ENCODE measurements at regions not wholly inside any gene's neighbourhood (a gene's known extent, or its start where the extent isn't known, plus 50 kb on each side); places are given as distances from the start of the nearest gene placed in this dataset.
"Not testable (repeated sequence)": the region's sequence is repeated elsewhere in the genome, so short reads cannot be mapped to it uniquely, and the experiment has no call there.

- H3K27me3 ChIP-seq (ENCODE audit: control insufficient read depth in 1 of 2, insufficient read depth in 2 of 2, low read length in 2 of 2); H3K27ac ChIP-seq (ENCODE audit: low read depth, low read length); H3K36me3 ChIP-seq (ENCODE audit: insufficient read depth, low read length); H3K9ac ChIP-seq (ENCODE audit: low read length); H3K4me1 ChIP-seq (ENCODE audit: insufficient read depth, low read length); H3K4me3 ChIP-seq (ENCODE audit: low read depth in 1 of 2, low read length in 2 of 2); H3K9me3 ChIP-seq (ENCODE audit: low read length): not testable (repeated sequence)
These were observed 53.9 kb downstream of the CDRT15L2 start for GRCh38 chr17:20633268-20634059.

- not testable (repeated sequence) for H3K36me3 ChIP-seq (ENCODE audit: insufficient read depth, low read length); H3K27me3 ChIP-seq (ENCODE audit: control insufficient read depth in 1 of 2, insufficient read depth in 2 of 2, low read length in 2 of 2); H3K4me3 ChIP-seq (ENCODE audit: low read depth in 1 of 2, low read length in 2 of 2); H3K4me1 ChIP-seq (ENCODE audit: insufficient read depth, low read length); H3K27ac ChIP-seq (ENCODE audit: low read depth, low read length); H3K9ac ChIP-seq (ENCODE audit: low read length); H3K9me3 ChIP-seq (ENCODE audit: low read length)
These were observed 60.6 kb downstream of the CDRT15L2 start for GRCh38 chr17:20640147-20640546.

GRCh38 chr17:20646661-20647272, 67.2 kb downstream of the CDRT15L2 start:
- not testable (repeated sequence) for H3K36me3 ChIP-seq (ENCODE audit: insufficient read depth, low read length); H3K4me3 ChIP-seq (ENCODE audit: low read depth in 1 of 2, low read length in 2 of 2); H3K4me1 ChIP-seq (ENCODE audit: insufficient read depth, low read length); H3K27ac ChIP-seq (ENCODE audit: low read depth, low read length); H3K9me3 ChIP-seq (ENCODE audit: low read length); H3K27me3 ChIP-seq (ENCODE audit: control insufficient read depth in 1 of 2, insufficient read depth in 2 of 2, low read length in 2 of 2); H3K9ac ChIP-seq (ENCODE audit: low read length)

GRCh38 chr17:20649097-20649767, 69.7 kb downstream of the CDRT15L2 start:
- not testable (repeated sequence) for H3K27ac ChIP-seq (ENCODE audit: low read depth, low read length); H3K9me3 ChIP-seq (ENCODE audit: low read length); H3K36me3 ChIP-seq (ENCODE audit: insufficient read depth, low read length); H3K9ac ChIP-seq (ENCODE audit: low read length); H3K4me1 ChIP-seq (ENCODE audit: insufficient read depth, low read length); H3K27me3 ChIP-seq (ENCODE audit: control insufficient read depth in 1 of 2, insufficient read depth in 2 of 2, low read length in 2 of 2); H3K4me3 ChIP-seq (ENCODE audit: low read depth in 1 of 2, low read length in 2 of 2)

- H3K4me3 ChIP-seq (ENCODE audit: low read depth in 1 of 2, low read length in 2 of 2); H3K4me1 ChIP-seq (ENCODE audit: insufficient read depth, low read length); H3K27me3 ChIP-seq (ENCODE audit: control insufficient read depth in 1 of 2, insufficient read depth in 2 of 2, low read length in 2 of 2); H3K36me3 ChIP-seq (ENCODE audit: insufficient read depth, low read length); H3K9ac ChIP-seq (ENCODE audit: low read length); H3K27ac ChIP-seq (ENCODE audit: low read depth, low read length); H3K9me3 ChIP-seq (ENCODE audit: low read length): not testable (repeated sequence)
These were observed 71.5 kb downstream of the CDRT15L2 start for GRCh38 chr17:20651022-20651421.

GRCh38 chr17:20651736-20652135, 72.2 kb downstream of the CDRT15L2 start:
- not testable (repeated sequence) for H3K9me3 ChIP-seq (ENCODE audit: low read length); H3K4me1 ChIP-seq (ENCODE audit: insufficient read depth, low read length); H3K27ac ChIP-seq (ENCODE audit: low read depth, low read length); H3K4me3 ChIP-seq (ENCODE audit: low read depth in 1 of 2, low read length in 2 of 2); H3K9ac ChIP-seq (ENCODE audit: low read length); H3K27me3 ChIP-seq (ENCODE audit: control insufficient read depth in 1 of 2, insufficient read depth in 2 of 2, low read length in 2 of 2); H3K36me3 ChIP-seq (ENCODE audit: insufficient read depth, low read length)

- not testable (repeated sequence) for H3K27ac ChIP-seq (ENCODE audit: low read depth, low read length); H3K4me3 ChIP-seq (ENCODE audit: low read depth in 1 of 2, low read length in 2 of 2); H3K27me3 ChIP-seq (ENCODE audit: control insufficient read depth in 1 of 2, insufficient read depth in 2 of 2, low read length in 2 of 2); H3K36me3 ChIP-seq (ENCODE audit: insufficient read depth, low read length); H3K4me1 ChIP-seq (ENCODE audit: insufficient read depth, low read length); H3K9me3 ChIP-seq (ENCODE audit: low read length); H3K9ac ChIP-seq (ENCODE audit: low read length)
These were observed 73.9 kb downstream of the CDRT15L2 start for GRCh38 chr17:20653391-20653790.

GRCh38 chr17:20654114-20654513, 74.6 kb downstream of the CDRT15L2 start:
- not testable (repeated sequence) for H3K27me3 ChIP-seq (ENCODE audit: control insufficient read depth in 1 of 2, insufficient read depth in 2 of 2, low read length in 2 of 2); H3K9me3 ChIP-seq (ENCODE audit: low read length); H3K9ac ChIP-seq (ENCODE audit: low read length); H3K27ac ChIP-seq (ENCODE audit: low read depth, low read length); H3K36me3 ChIP-seq (ENCODE audit: insufficient read depth, low read length); H3K4me1 ChIP-seq (ENCODE audit: insufficient read depth, low read length); H3K4me3 ChIP-seq (ENCODE audit: low read depth in 1 of 2, low read length in 2 of 2)

GRCh38 chr17:20654575-20654974, 75.1 kb downstream of the CDRT15L2 start:
- H3K27ac ChIP-seq (ENCODE audit: low read depth, low read length); H3K9ac ChIP-seq (ENCODE audit: low read length); H3K9me3 ChIP-seq (ENCODE audit: low read length); H3K4me3 ChIP-seq (ENCODE audit: low read depth in 1 of 2, low read length in 2 of 2); H3K4me1 ChIP-seq (ENCODE audit: insufficient read depth, low read length); H3K36me3 ChIP-seq (ENCODE audit: insufficient read depth, low read length); H3K27me3 ChIP-seq (ENCODE audit: control insufficient read depth in 1 of 2, insufficient read depth in 2 of 2, low read length in 2 of 2): not testable (repeated sequence)

- not testable (repeated sequence) for H3K9ac ChIP-seq (ENCODE audit: low read length); H3K4me1 ChIP-seq (ENCODE audit: insufficient read depth, low read length); H3K9me3 ChIP-seq (ENCODE audit: low read length); H3K27me3 ChIP-seq (ENCODE audit: control insufficient read depth in 1 of 2, insufficient read depth in 2 of 2, low read length in 2 of 2); H3K27ac ChIP-seq (ENCODE audit: low read depth, low read length); H3K4me3 ChIP-seq (ENCODE audit: low read depth in 1 of 2, low read length in 2 of 2); H3K36me3 ChIP-seq (ENCODE audit: insufficient read depth, low read length)
These were observed 85.8 kb downstream of the CDRT15L2 start for GRCh38 chr17:20665103-20665955.

- not testable (repeated sequence) for H3K9ac ChIP-seq (ENCODE audit: low read length); H3K27ac ChIP-seq (ENCODE audit: low read depth, low read length); H3K27me3 ChIP-seq (ENCODE audit: control insufficient read depth in 1 of 2, insufficient read depth in 2 of 2, low read length in 2 of 2); H3K4me3 ChIP-seq (ENCODE audit: low read depth in 1 of 2, low read length in 2 of 2); H3K9me3 ChIP-seq (ENCODE audit: low read length); H3K4me1 ChIP-seq (ENCODE audit: insufficient read depth, low read length); H3K36me3 ChIP-seq (ENCODE audit: insufficient read depth, low read length)
These were observed 87.2 kb downstream of the CDRT15L2 start for GRCh38 chr17:20666689-20667088.

Data from muscle layer of colon (tissue), 2 donors.